ENCODE measurements at regions not wholly inside any gene's neighbourhood (a gene's known extent, or its start where the extent isn't known, plus 50 kb on each side); places are given as distances from the start of the nearest gene placed in this dataset.
"Not testable (repeated sequence)": the region's sequence is repeated elsewhere in the genome, so short reads cannot be mapped to it uniquely, and the experiment has no call there.

DNA sequence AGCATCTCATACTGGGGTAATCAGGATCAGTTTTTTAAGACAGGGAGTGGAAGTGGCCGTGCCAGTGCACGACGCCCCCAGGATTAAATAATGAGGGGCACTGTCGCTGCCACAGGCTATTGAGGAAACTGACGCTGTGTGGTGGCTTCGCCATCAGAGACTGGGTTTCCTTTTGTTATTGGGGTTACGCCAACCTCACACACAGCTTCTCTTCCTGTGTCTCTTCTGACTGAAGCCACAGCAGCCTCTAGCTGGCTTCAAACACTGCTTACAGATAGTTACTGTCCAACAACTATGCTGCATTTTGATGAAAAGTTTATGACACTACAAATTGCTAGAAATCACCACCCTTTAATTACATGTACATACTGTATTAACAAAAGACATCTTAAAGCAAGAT, 521.9 kb upstream of the SALL3 start:
- DNase-seq (ENCODE audit: low spot score): no peak

DNA sequence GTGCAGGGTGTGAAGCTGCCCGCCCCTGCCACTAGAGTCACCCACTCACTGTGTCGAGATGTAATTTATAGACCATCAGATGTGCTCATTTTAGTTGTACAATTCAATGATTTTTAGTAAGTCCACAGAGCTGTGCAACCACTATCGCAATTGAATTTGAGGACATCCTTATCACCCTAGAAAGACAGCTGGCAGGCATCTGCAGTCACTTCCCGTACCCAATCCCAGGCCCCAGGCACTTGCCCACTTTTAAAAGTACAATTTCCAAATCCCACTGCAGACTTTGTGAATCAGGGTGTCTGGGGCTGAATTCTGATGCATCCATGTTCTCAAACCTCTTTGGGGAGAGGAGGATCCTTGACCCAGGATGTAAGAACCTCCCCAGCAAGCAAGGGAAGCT, 521.3 kb upstream of the SALL3 start:
- DNase-seq (ENCODE audit: low spot score): no peak

DNA sequence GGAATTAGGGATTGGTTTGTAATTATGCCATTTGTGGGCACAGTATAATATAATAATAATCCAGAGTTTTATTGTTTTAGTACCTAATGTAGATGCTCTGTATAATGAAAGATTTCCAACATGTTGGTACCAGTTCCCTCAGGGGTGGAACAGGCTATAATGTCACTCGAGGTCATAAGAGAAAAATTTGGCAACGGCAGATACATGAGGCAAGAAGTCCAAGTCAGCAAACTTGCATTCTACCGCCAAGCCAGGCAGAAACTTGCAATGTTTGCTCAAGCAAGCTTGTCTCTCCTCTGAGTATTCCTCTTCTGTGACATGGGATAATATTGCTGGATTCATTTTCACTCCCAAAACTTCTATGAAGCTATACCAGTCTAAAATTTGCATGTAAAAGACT, 520.0 kb upstream of the SALL3 start:
- DNase-seq (ENCODE audit: low spot score): no peak

DNA sequence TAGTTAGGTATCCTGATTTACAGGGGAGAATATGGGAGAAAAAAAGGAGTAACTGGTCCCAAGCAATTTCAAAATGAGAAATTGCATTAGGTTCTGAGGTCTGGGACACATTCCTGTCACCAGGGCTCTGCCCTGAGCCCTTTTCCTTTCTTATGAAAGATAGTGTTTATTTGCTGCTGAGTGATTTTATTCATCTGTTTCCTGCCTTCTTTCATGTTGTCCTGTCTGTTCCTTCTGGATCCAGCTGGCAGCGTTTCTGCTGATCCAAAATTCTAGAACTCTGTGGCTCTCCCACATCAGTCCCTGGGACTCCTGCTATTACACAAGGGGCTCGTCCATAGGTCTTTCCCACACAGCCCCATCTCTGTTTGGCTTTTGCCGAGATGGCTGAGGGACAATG, 519.1 kb upstream of the SALL3 start:
- no peak for DNase-seq (ENCODE audit: low spot score)

DNA sequence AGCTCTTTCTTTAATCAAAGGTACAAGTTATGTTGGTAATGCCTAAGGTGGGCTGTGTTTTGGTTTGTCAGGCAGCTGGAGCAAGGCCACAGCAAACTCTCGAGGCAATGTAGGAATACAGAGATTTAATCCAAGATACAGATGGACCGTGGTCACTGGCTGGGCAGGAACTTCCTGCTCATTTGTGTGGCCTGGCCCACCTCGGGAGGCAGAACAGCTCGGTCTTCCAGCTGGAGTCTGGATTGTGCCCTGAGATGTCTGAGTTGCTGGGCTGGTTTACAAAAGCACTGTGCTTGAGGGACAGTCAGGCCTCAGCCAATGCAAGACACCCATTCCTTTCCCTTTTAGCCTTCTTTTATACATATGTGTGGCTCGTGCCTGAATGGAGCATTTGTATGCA, 506.1 kb upstream of the SALL3 start:
- DNase-seq (ENCODE audit: low spot score): no peak

DNA sequence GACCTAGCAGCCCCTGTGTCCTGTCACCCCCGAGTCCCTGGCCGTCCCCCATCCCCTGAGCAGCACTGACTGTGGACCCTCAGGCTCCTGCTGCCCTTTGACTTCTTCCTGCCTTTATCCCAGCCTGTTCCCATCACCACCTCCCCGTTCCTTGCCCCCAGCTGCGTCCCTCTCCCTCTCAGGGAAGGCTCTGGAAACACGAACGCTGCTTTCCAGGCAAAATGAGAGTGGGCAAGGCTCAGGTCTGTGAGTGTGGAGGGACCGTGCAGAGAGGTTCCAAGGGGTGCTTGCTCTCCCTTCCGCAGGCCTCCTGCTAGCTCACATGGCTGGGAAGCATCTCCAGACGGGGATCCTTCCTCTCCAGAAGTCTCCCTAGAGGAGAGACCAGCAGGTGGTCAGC, 501.8 kb upstream of the SALL3 start:
- no peak for DNase-seq (ENCODE audit: low spot score)

DNA sequence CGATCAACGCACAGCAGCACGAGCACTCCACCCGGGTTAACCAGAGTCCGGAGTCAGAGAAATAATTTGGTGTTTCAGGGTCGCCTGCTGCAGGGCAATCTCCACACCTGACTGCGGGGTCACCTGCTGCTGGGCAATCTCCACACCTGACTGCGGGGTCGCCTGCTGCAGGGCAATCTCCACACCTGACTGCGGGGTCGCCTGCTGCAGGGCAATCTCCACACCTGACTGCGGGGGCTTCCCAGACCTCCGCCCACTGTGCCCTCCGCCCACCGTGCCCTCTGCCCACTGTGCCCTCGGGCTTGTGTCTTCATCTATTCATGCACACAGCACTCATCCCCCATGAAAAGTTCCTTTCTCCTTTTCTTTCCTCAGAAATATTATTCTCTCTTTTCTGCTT, 500.2 kb upstream of the SALL3 start:
- no peak for DNase-seq (ENCODE audit: low spot score)

DNA sequence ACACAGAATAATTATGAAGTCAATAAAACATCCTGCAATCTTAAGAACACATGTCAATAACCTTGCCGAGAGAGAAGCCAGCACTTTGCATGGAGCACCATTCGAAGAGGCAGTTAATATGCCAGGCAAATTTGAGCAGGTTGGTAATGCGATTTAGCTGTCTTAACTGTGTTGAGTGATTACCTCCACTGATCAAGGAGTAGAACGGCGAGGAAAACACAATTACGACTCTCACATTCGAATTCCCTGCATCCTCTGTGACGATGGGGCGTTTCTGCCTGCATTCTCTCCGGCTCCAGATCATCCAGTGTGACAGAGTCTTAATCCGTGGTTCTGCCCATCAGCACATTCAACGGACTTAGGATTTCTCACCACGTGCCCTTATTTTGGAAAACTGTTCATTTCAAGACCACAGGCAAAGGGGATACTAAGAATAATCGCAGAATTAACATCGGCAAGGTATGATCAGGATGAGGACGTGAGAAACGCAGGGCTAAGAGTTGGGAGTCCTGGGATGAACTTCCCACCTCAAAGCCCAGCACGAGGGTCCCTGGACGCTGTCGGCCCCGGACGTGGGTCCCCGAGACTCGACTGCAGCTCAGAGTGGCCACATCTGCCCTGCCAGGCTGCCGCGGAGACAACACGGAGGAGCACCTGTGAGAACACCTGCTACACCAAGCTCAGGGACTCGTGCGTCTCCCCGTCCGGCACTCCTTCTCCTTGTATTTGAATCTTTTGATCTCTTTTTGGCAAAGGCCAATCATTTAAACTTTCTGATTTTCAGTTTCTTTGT, 499.2 kb upstream of the SALL3 start:
- no peak for DNase-seq (ENCODE audit: low spot score)

DNA sequence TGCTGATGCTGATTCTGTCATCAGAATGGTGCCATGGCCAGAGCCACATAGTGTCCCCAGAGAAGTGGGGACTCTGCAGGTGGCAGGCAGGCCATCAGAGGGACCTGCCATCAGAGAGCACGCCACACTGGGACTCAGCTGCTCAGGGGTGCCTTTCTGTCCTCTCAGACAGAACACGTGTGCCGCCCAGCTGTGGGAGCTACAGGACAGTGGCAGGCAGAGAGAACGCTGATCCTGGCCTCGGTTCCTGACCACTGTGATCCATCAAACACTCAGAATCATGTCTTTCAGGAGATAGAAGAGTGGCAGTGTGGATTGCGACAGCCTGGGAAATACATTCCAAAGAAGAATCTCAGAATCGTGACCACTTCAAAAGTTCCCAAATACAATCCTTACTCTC, 497.2 kb upstream of the SALL3 start:
- no peak for DNase-seq (ENCODE audit: low spot score)

DNA sequence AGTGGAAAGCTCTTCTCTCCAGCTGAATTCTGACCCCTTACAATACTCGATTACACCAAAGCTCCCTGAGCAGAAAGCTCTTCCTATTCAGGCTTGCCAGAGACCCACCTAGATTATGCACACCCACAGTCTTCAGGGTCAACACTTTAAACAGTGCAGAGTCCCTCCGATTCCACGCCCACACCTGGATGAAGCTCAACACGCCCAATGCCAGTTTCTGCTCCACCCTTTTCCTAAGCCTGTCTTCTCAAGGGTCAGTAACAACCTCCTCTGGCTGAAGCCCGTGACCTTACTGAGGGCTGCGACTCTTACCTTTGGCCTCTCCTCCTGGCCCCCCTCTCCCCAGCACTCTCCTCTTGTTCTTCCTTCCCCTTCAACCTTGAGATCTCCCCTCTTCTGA, 492.0 kb upstream of the SALL3 start:
- DNase-seq (ENCODE audit: low spot score): no peak

DNA sequence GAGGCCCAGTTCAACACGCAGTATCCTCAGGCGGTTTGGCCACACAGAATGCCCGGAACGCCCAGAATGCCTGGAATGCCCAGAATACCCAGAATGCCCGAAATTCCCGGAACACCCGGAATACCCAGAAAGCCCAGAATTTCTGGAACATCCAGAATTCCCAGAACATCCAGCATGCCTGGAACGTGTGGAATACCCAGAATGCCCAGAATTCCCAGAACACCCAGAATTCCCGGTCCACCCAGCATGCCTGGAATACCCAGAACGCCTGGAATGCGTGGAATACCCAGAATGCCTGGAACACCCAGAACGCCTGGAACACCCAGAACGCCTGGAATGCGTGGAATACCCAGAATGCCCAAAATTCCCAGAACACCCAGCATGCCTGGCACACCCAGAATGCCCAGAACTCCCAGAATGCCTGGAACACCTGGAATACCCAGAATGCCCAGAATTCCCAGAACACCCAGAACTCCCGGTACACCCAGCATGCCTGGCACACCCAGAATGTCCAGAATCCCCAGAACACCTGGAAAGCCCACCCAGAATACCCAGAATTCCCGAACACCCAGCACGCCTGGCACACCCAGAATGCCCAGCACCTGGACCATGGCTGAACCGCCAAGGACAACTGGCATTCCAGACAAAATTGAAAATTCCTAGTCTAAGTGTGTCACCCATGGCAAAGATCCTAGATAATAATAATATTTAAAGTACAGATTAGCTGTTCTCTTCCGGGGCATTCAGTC, 487.4 kb upstream of the SALL3 start:
- no peak for DNase-seq (ENCODE audit: low spot score)

DNA sequence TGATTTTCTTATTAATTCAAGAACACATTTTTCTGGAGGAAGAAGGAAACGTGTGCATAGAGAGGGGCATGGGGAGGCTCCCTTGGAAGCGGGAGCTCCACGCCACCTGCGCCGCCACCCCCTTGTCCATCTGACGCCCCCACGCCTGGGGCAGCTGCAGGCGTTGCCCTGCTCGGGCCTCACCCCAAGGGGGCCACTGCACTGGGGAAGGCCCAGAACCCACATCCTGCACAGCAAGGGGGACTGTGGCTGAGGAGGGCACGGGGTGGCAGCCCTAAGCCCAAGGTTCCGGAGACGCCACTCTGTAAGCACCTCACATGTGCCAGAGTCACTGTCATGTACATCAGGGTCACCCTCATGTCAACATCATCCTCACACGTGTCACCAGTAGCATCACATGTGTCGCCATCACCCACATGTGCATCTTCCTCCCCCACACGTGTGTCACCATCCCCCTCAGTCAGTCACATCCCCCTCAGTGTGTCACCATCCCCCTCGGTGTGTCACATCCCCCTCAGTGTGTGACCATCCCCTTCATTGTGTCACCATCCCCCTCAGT, 486.7 kb upstream of the SALL3 start:
- DNase-seq (ENCODE audit: low spot score): no peak

DNA sequence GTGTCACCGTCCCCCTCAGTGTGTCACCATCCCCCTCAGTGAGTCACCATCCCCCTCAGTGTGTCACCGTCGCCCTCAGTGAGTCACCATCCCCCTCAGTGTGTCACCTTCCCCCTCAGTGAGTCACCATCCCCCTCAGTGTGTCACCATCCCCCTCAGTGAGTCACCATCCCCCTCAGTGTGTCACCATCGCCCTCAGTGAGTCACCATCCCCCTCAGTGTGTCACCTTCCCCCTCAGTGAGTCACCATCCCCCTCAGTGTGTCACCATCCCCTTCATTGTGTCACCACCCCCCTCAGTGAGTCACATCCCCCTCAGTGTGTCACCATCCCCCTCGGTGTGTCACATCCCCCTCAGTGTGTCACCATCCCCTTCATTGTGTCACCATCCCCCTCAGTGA, 486.1 kb upstream of the SALL3 start:
- not testable (repeated sequence) for DNase-seq (ENCODE audit: low spot score)

DNA sequence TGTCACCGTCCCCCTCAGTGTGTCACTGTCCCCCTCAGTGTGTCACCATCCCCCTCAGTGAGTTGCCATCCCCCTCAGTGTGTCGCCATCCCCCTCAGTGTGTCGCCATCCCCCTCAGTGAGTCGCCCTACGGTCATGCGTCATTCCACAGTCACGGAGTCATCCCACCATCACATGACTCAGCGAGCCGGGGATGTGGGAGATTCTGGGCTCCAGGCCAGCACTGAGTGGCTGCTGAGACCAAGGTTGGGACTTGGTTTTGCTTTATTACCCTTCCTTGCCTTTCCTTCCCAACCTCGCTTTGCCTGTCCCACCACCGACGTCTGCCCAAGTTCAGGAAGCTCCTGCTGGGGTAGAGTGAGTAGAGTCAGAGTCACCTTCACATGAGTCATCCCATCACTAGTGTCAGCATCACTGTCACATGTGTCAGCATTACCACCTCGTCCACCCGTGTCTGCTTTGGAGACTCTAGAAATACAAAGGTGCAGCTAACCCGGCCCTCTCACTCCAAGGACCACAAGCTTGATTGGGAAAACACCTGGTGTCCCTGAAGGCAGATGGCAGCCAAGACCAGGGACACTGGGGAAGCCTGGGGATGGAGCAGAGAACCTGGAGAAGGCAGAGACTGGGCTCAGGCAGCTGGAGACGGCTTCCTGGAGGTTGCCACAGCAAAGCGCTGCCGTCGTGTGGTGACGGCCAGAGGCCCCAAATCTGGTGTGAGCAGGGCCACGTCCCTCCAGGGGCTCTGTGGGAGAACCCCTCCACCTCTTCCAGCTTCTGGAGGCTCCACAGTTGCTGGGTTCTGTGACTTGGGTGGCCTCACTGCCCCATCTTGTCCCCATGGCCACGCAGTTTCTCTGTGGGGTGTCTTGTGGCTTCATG, 485.2 kb upstream of the SALL3 start:
- no peak for DNase-seq (ENCODE audit: low spot score)

DNA sequence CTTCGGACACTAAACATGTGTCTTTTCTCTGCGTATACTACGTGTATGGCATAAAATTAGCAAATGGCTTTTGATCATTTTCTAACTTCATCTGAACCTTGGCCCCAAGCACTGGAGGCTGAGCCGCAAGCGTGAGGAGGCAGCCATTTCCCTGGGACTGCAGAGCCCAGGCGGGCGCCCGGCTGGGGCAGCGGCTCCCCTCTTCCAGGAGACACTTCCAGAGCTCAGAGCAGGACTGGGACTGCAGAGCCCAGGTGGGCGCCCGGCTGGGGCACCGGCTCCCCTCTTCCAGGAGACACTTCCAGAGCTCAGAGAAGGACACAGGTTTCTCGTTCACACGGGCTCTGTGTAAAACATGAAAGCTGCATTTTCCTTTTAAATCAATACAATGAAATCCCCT, 484.1 kb upstream of the SALL3 start:
- no peak for DNase-seq (ENCODE audit: low spot score)

DNA sequence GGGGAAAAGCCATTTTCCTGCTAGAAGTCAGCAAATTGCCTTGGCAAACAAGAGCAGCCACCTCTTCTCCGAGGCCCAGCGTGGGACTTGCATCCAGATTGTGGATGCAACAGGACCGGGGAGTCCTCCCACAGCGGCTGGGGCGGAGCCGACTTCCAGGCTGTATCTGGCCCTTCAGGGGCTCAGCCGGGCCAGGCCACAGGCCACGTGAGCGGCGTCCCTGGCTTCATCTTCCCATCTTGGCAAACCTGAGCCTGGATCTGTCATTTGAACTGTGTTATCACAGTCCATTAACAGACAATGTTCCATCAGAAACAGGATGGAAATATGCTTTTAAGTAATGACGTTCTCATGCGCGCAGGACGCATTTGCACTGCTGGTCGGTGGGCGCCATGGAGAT, 483.5 kb upstream of the SALL3 start:
- no peak for DNase-seq (ENCODE audit: low spot score)

DNA sequence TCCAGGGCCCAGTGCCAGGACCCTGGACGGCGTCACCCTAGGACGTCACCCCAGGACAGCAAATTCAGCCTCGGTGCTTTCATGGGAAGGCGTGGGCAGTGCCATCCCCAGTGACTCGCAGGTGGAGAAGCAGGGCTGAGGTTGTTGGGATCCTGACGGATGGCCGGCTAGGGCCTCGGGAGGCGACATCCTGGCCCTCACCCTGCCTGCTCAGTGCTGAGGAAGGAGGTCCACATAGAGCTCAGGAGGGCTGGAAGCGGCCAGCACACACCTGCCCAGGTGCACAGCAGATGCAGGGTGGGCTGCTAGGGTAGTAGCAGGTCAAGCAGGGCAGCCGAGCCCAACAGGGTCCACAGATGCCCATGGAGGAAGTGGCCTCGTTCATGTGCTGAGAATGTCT, 482.0 kb upstream of the SALL3 start:
- no peak for DNase-seq (ENCODE audit: low spot score)

DNA sequence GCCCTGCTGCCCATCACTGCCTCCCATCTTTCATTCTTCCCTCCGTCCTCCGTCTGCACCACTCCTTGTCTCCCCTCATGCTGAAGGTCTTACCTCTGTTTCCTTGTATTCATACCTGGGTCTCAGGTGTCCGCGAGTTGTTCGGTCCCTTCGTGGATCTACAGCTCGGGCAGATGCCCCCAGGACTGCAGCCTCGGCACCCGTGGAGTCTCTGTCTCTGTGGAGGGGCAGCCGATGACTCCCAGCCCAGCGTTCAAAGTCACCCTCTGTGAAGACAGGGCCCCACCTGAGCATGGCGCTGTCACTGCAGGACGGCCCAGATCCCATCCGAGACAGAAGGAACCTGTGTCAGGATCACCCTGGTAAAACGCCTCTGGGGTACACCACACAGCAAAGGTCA, 480.0 kb upstream of the SALL3 start:
- no peak for DNase-seq (ENCODE audit: low spot score)

DNA sequence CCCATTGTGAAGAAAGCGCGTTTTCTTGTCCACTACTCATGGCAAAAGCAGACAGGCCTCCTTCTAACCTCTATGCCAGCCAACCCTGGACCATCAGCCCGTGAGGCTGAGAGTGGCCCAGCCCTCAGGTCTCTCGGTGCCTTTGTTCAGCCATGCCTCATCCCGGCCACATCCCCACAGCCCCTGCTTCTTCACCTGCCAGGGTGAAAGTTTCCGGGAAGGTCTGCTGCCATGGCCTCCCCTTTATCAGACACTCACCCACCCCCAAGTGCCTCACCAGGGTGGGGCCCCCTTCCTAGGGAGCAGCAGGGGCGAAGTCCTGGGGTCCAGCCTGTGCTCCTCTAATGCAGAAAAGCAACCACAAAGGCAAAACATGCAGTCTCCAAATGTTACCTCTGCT, 478.4 kb upstream of the SALL3 start:
- no peak for DNase-seq (ENCODE audit: low spot score)

DNA sequence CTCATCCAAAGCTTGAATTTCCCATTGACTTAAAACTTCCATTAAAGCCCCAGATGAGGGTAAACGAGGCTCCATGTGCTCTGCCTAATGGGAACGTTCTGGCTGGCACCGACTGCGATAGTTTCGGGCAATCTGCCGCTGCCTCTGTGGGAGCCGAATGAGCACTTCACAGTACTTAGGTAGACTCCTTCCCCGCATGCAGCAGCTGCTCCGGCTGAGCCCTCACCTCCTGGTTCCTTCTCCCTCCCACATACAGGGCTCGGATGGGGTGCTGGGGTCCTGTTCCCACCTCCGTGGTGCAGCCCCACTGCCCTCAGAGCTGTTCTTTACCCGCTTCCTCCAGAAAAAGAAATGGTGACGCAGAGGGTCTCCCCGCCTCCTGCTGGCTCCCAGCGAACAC, 476.5 kb upstream of the SALL3 start:
- no peak for DNase-seq (ENCODE audit: low spot score)

DNA sequence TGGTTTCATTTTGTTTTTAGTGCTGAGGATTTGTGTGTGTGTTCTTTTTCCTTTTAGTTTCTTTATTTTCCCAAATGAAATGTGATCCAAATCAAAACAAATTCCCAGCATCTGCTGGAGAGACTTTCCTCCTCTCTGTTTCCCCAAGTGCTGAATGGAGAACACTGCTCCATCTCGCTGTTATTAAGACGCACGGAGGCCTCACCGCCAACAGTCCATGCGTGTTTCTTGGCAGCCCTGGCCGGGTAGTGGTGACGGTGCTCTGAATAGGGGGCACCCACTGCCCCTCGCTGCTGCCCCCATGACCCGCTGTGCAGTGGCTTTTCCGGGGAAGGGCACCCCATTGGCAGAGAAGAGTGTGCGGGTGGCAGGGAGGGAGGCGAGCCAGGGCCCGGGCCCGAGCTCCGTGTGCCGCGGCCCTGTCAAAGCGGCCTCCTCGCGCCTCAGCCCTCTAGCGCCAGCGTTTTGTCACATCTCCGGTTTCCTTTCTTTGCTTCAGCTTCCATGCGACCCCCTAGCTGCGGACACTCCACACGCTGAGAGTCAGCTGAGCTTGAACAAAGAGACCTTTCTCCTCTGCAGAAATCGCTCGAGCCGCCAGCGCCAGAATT, 473.7 kb upstream of the SALL3 start:
- no peak for DNase-seq (ENCODE audit: low spot score)

DNA sequence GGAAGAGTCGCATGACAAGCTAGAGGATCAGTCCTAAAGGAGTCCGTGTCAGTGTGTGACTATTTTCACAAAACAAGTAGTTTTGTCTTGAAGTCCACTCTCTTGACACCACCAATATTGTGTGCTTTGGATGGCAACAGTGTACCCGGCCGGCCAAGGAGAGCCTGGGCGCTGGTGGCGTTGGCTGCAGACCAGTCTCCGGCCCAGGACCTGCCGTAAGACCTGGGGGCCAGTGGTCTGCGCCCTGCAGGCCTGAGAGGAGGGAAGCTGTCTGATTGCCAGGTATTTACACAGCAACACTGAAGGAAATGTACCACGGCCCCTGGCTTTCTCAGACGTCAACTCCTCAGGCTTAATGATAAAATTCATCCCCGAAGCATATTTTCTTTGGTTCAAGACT, 472.4 kb upstream of the SALL3 start:
- DNase-seq (ENCODE audit: low spot score): no peak
